ENCODE measurements at regions not wholly inside any gene's neighbourhood (a gene's known extent, or its start where the extent isn't known, plus 50 kb on each side); places are given as distances from the start of the nearest gene placed in this dataset.

DNA sequence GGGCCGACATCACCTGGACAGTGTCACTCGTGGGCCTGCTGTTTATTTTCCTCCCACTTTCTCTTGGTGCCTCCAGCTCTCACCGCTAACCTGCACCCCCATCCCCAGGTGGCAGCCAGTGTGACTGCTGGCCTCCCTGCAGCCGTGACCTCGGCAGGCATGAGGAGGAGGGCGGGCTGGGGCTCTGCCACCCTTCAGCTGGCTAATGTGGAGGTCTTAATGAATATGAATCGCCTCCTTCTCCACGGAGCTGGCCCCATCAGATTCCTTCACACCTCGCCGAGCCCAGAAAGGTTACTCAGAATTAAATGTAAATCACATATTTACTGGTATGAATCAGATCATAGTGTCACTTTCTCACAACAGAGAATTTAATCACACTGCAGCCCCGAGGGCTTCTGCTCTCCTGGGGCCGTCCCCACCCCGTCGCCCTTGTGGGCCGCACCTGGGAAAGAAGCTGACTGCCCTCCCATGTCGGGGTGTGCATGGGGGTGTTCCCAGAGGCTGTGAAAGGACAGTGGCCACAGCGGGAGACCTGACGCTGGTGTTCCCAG lies 171.1 kb upstream of the TLE3 start:
- no peak for DNase-seq

DNA sequence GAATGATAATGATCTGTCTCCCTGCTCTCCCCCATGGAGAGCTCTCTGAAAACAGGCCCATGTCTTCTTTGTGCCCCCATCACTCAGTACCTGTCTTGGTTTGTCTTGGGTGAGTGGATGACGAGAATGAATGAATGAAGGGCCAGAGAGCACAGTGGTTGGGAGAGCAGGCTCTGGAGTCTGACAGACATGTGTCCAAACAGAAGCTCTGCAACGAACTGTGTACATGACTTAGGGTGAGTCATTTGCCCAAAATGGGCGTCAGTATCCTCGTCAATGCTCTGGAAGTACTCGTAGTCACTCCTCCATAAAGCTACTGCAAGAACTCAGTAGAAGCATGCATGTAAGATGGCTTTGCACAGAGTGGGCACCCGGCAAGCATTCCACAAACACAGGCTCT lies 170.2 kb upstream of the TLE3 start:
- DNase-seq, result no peak

DNA sequence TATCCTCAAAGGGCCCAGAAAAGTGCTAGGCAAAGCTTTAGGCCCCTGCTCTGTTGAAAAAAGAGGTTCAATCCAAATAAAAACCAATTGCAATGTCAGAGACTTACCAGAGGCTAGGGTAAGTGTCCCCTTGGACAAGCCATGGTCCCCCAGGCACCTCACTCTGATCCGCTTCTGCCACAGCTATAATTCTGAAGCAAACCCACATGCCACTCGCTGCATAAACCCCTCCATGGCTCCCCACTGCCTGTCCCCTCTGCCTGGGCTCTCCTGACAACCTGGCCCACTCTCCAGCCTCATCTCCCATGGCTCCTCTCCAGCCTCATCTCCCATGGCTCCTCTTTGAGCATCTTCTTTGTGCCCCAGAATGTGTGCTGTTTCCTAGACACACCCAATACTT lies 169.6 kb upstream of the TLE3 start:
- DNase-seq, result no peak

DNA sequence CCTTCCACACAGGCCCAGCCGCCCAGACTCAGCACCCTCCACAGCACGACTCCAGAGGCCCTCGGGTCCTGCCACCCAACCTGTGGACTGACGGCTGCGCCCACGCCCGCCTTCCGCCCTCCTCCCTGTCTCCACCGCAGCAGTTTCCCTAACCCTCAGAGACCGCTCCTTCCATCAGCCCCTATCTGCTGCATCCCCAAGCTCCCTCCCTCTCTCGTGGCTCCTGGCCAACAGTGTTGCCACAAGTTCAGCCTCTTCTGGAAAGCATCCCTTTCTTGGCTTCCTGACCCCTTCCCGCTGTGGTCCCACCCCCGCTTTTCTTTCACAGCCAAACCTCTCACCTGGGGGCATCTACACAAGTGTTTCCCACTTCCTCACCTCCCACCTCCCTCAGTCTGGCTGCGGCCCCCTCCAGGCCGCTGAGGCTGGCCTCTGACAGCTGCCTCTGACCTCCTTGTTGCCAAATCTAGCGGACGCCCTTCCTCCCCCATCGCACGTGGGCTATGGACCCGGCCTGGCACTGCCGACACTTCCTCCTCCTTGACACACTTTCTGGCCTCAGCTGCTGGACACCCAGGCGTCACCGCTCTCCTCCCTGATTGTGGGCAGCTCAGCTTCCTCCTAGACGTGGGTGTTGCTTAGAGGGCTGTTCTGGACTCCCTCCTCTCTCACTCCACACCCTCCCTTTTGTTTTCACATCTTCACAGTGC lies 168.8 kb upstream of the TLE3 start:
- peak in 37 of 56 donors; percentile 9 to 66 (median 36) for DNase-seq

DNA sequence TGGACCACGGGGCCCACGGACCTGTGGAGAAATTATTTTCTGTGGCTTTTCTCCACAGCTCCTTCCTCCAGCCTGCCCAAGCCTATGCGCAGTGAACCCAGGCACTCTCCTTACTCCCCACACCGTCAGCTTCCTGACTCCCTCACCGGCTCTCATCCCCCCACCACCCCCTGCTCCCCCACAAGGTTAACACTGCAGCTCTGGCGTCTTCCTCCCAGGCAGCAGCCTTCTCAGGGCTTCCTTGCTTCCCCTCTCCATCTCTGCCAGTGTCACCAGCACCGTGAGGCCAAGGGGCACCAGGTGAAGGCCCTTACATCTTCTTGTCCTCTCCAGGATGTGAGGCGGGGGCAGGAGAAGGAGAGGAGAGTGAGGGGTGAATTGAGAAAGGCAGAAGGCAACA lies 168.3 kb upstream of the TLE3 start:
- no peak for DNase-seq

DNA sequence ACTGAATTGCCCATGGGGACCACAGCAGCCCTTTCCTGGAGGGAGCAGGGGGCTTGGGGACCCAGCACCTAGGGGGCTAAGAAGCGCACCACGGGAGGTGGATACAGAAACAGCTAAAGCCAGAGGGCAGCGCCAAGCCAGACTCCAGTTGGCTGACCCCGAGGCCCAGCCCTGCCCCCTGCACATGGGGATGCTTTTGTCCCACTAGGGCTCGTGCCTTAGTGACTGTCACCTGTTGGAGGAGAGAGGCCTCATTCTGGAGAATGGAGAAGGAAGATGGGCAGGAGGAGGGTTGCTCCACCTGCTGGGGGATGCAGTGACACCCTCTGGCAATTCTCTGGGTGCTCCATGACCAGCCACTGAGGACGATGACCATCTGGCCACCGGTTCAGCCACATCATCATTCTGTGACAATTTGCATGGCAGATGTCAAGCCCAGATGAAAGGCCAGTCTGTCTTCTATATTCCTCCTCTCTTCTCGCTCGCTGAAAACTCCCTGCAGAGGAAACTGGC lies 167.8 kb upstream of the TLE3 start:
- no peak for DNase-seq

DNA sequence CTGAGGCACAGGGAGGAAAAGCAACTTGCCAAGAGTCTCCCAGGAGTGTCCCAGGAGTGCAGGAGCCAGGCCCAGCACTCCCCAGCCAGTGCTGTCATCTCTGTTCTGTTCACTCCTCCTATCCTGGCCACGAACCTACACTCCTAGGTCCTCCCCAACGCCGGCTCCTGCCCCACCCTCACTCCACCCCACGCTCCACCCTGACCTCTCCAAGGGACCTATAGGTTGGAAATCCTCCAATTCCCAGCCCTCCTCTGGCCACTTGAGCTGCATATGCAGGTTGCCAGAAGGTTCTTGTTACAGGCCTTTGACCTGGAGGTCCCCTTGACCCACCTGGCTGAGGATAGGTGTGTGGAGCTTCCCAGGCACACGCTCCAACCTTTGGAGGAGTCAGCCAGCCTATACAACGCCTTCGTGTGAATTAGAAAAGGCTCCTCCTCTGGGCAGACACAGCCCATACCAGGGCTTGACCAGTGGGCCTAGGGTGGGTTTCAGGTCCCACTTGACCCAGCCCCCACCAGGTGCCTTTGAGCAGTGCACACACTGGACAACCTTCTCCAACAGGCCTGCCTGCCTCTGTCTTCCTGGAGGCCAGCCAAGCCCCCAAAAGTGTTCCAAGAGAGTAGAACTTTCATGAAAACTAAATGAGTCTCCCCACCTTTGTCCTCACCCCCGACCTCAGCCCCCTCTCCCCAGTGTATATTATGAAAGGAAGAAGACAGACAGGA lies 167.2 kb upstream of the TLE3 start:
- no peak for DNase-seq

DNA sequence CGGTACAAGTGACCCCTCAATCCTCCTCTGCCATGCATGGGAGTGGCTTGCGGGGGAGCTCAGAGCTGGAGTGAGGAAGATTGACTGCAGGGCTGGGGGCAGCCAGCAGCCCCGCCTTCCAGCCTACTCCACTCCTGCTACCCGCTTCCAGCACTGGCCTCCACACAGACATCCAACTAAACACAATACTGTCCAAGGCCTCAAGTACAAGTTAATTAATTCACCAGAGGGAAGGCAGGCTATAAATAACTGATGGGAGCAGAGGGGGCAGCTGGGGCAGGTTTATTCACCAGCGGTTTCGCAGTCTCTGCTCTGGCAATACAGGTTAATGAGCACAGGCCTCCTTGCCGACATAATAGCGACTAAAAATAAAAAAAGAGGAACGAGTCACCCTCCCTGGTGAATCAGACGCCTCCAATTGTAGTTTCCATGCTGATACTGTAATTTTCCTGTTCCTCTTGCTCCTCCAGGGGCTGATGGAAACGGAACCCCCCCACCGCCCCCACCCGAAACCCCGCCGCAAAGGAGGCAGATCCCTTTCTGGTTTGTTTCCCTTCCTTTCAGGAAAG lies 166.4 kb upstream of the TLE3 start:
- peak in 29 of 56 donors; percentile 5 to 82 (median 30) for DNase-seq

DNA sequence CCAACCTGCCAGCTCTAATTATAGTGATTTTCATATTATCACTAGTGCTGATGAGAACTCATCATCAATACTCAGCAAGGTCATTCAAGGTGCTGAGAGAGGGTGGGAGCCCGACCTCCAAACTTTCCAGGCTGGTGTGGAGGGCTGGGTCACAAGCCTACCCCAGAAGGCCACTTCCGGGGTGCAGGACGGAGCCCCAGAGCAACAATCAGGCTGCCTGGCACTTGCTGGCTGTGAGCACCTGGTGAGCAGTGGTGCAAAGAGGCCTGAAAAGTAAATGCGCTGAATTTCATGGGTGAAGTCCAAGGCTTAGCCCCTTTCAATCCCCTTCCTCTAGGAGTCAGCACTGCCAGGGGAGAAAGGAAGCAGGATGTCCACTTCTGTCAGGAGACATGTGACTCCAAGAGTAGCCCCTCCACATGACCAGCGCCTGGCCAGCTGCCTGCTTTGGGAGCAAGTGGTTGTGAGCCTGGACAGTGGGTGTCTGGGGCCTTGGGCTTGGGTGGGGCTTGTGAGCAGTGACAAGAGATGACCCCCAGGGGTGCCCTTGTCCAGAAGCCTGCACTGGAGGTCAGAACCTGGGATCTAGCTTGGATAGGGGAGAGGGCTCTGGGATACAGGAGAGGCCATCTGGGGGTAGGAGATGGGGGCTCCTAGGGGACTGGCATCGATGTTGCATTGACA lies 165.0 kb upstream of the TLE3 start:
- DNase-seq, result peak in 18 of 56 donors; percentile 5 to 56 (median 15)

DNA sequence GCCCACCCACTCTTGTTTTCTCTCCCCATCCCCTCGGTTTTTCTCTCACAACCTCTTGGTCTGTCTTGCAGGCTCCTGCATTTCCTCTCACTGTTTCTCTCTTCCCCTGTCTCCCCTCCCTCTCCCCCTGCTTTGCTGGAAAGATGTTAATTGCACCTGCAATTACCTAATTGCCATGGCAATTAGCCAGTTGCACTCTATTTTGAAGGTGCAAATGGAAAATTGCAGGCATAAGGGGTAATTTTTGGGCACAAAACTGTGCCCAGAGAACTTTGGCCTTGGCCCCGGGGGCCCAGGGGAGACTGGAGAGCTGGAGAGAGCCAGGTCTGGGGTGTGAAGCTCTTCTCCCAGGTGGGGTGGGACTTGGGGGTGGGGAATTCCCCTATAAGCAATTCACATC lies 164.5 kb upstream of the TLE3 start:
- no peak for DNase-seq

DNA sequence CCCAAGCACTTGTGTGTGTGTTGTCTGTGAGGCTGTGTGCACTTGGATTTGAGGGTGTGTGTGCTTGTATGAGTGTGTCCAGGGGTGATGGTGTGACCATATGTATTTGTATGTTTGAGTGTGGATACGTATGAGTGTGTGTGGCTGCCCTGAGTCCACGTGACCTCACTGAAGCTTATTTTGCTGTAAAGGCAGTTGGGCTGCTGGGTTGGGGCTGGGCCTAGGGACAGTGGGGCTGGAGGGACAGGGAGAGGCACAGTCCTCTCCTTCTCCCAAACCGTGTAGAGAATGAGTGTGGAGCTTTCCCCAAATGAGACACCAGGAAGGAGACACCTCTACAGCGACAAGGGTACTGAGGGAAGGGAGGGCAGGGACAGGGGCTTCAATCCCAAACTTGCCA lies 163.4 kb upstream of the TLE3 start:
- no peak for DNase-seq

DNA sequence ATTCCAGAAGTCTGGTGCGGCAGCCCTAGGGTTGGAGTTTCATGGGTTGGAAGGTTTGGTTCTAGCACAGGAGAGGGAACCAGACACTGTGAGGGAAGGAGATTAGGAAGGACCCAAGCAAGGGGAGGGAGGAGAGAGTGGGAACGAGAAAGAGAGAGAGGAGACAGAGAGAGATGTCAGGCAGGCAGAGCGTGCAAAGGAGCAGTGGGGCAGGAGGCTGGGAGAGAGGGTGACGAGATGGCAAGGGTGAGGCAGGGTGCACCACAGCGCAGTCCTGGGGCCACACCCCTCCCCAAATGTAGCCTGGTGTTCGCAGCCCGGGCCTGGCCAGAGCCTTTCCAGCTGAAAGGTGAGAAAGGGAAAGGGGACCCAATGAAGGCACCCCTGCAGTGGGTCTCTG lies 162.9 kb upstream of the TLE3 start:
- DNase-seq, result no peak

DNA sequence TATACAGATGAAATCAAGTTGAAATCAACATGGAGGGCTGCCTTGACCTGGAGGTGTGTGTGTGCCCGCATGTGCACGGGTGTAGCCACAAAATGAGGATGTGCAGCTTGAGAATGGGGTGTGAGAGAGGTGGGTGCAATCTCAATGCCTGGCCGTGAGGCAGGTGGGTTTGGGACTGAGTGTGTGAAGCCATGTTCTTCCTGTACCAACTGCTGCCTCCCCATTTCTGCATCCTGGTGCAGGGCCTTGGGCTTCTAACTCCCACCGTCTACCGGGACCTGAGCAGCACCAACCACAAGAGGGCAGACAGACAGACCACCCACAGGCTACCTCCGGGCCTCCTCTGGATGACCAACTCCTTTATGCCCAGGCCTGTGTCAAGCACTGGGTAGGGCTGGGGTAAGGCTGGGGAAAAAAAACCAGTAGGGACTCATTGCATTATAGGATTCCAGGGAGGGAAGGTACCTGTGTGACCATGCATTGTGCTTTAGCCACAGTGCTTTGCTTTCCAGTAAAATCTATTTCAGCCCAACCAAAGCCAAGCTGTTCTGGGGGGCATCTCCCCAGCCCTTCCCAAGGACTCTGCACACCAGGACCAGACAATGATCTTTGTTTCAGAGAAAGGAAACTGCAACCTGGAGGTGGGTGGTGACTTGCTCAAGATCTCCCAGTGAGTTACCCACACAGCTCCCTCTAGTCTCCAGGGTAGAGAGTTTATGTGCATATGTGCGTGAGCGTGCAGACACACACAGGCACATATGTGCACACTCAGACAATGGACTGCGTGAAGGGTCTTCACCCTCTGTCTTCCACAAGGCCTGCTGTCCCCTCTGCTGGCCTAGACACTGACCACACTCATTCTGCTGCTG lies 162.2 kb upstream of the TLE3 start:
- no peak for DNase-seq

DNA sequence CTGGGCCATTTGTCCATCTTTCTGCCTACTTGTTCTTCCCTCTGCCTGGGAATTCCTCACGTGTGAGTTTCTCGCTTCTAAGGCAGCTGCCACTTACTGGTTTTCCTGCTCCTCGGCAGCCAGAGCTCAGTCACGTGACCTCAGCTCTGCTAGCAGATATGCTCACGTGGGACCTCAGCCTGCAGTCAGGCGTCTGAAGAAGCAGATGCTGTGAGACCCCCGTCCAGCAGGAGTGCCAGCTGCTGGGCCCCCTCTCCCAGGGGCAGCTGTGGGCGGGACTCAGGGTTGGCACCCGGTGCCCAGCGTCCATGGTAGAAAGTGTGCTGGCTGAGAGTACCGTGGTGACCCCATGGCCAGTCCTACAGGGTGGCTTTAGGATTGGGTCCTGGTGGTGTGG lies 161.3 kb upstream of the TLE3 start:
- DNase-seq, result peak in 30 of 56 donors; percentile 6 to 61 (median 31)

DNA sequence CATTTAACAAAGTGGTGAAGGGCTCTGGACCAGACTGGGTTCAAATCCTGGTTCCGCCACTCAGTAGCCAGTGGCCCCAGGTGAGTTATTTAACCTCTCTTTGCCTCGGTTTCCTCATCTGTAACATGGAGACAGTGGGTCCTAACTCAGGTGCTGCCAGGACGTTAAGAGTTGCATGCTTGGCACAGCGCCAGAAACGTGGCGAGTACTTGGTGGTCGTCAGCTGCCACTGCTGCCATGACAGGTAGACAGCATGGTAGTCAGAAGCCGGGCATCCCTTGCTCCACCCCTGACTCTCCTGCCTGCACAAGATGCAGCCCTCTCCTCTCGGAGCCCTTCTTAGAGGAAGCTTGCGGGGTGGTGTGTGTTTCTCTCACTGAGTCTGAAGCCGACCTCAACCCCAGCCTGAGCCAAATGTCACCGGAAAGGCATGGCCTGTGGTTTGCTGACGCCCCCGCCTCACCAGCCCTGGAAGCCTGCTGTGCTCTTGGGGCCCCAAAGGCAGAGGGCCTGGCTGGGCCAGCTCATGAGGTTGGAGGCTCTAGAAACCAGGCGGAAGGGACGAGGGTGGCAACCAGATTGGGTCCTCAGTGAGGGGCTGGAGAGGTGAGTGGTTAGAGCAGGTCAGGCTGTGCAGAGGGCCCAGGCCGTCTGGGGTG lies 160.8 kb upstream of the TLE3 start:
- DNase-seq, result peak in 3 of 56 donors; percentile 13 to 46 (median 21)

DNA sequence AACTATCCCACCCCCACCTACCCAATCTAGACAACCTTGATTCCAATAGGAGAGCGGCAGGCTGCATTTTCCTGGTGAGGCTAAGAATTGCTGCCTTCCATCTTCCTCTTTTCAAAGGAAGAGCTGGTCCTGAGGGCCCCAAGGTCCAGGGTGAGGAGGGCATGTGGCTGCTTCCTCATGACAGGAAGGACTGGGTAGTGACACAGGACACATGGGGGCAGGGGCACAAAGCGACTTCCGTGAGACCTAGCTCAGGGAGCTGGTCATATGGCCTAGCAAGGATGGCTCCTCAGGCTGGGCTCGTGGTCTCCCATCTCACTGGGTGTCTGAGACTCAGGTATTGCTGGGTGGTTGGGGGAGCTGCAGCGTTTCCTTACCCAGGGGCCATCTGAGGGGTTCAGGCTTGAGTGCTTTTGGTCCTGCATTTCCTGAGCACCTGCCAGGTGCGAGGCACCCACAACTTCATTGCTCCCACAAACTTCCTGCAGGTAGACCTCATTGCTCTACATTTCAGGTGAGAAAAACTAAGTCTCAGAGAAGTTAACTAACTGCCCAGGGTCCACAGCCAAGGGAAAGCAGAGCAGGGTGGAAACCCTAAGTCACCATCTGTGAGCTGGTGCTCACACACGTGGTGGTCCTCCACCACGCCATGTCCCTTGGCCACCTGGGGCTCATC lies 160.0 kb upstream of the TLE3 start:
- peak in 3 of 56 donors; percentile 12 to 26 (median 15) for DNase-seq

DNA sequence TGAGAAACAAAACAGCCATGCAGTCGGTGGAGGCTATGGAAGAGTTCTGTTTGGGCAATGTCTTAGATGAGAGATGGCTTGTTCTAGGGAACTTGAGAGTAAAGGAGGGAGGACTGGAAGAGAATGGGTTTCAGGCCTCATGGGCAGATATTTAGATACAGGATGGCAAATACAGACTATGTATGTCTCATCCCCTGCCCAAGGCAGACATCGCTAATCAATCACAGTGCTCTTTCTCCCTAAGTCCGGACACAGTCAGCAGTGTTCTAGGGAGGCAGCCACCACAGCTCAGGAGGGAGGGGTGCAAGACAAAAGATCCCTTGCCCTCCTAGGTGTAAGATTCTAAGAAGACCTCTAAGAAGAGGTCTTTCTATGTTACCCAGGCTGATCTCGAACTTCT lies 159.3 kb upstream of the TLE3 start:
- DNase-seq, result no peak

DNA sequence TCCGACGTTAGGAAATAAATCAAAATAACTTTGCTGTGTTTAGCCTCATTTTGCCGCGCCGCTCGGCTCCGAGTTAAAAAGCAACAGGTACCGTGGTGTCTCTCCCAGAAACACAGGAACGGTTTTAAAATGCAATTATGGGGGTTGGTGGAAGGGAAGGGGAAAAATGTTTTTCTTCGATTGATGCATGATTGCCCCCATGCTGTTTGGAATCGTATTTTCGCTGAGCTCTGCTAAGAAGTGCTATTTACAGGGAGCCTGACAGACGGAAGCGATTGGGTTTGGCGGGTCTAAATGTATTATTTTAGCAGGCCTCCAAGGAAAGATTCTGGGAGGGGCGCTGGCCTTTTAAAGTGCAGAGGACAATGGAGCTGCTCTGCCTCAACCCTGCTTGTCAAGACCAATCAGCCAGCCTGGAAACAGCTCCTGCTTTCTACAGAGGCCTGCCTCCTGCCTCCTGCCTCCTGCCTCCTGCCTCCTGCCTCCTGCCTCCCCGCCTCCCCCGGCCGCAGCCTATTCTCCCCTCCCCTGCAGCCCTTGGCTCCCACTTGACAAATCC lies 156.7 kb upstream of the TLE3 start:
- no peak for DNase-seq

Measured in nucleus accumbens (tissue), 56 donors.